Coronary artery (tissue), 2 donors: ENCODE measurements at regions not wholly inside any gene's neighbourhood (a gene's known extent, or its start where the extent isn't known, plus 50 kb on each side); places are given as distances from the start of the nearest gene placed in this dataset.

Experiments
- DNase-seq: peaks from one replicate; pipeline ENCODE4 v3.0.0-alpha.2; 2017; ENCODE audit warnings: low spot score
- H3K27ac ChIP-seq, 2 donors: fragments of 200-600 bp; sonication (generic); one replicate each; pipeline ENCODE4 v1.5.1; 2016 to 2019
- H3K4me3 ChIP-seq: fragments of 200-600 bp; sonication (generic); 2 replicates; pipeline ENCODE4 v1.5.1; 2016; ENCODE audit warnings: mild to moderate bottlenecking, moderate library complexity
- CTCF ChIP-seq: fragments of 200-600 bp; sonication (generic); IDR thresholded peaks from one replicate; pipeline ENCODE4 v1.5.1; 2019; ENCODE audit warnings: antibody characterized with exemption

DNA sequence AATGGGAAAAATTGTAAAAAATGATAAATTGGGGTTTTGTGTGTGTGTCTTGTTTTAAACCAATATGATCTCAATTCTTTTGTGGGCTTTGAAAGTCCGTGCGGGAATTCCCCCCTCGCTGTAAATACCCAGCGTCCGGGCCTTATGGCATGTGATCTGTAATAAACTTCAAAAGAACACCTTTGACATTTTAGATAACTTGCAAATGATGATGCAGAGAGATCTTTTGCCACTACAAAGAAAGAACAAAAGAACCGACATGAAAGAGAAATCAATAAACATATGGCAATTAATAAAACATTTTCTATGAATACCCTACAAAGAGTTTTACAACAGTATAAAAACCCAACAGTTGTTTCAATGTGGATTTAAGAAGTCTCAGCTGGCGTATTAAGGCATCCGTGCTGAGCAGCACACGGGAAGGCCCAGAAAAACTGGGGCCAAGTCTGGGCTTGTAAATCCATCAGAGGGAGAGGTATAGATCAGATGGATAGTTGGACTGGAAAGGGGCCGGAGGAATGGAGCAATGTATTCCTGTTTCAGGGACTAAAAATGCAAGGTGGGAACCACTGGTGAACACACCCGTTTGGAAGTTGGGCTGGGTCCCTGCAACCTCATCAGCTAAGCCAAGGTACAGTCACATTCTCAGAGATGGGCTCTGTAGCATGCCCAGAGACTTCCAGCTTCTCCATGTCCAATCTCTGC, 115.2 kb downstream of the IRX5 start:
- peak; percentile 46 for DNase-seq
- H3K4me3 ChIP-seq, result no peak overlapping the region
- H3K27ac ChIP-seq, result no peak overlapping the region
- no peak for TF ChIP-seq CTCF

DNA sequence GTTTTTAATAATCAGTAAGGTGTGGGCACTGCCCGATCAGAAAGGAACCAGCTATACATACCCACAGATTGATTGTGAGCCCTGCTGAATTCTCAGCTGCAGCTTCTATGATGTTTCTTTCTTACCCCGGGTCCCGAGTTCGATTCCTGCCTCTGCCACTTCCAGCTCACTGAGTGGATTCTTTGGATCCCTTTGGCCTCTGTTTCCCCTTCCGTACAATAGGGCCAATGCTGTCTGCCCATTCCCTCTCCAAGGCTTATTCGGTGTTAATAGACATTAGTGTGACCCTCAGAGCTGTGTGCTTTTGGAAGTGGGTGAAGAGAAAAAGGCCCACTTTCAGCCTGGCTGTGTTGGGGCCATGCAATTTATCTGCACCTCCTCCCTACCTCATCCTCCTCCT, 115.8 kb downstream of the IRX5 start:
- no peak overlapping the region for H3K4me3 ChIP-seq
- DNase-seq, result peak; percentile 8
- H3K27ac ChIP-seq, result no peak overlapping the region
- no peak for TF ChIP-seq CTCF

DNA sequence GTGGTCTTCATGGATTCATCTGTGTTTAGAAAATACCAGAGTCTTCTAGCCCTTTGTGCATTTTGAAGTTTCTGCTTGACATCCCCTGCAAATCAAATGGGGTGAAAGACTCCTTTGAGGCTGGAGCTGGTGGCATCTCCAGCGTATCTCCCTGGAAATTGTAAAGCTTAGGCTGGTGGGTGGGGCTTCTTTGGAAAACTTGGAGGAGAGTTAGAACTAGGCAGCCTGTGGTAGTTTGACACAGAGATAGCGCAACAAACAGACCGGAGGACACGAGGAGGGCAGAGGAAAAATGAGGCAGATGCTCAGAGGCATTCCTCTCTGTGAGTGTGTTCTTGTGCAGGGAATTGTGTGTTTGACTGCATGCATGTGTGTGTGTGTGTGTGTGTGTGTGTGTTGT, 116.3 kb downstream of the IRX5 start:
- no peak overlapping the region for H3K27ac ChIP-seq
- peak; percentile 54 for DNase-seq
- no peak for TF ChIP-seq CTCF
- no peak overlapping the region for H3K4me3 ChIP-seq

DNA sequence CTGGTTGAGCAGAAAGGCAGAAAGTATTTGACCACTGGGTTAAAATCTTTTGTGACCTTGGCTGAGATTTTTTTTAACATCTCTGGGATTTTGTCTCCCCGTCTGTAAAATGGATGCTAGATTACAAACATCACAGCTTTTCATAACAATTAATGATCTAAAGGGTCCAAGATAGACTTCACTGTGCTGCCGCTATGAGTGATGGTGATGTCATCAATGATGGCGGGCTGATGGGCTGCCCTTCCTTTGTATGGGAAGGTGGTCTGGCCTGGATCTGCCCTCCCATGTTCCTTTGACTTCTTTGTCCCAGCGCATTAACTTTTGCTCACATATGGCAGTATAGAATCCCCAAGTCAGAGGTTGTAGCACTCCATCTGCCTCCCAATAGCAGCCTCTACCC, 116.7 kb downstream of the IRX5 start:
- peak; percentile 11 for DNase-seq
- Histone ChIP-seq H3K4me3 (no peak overlapping the region), H3K27ac (no peak overlapping the region)
- TF ChIP-seq CTCF, result no peak

DNA sequence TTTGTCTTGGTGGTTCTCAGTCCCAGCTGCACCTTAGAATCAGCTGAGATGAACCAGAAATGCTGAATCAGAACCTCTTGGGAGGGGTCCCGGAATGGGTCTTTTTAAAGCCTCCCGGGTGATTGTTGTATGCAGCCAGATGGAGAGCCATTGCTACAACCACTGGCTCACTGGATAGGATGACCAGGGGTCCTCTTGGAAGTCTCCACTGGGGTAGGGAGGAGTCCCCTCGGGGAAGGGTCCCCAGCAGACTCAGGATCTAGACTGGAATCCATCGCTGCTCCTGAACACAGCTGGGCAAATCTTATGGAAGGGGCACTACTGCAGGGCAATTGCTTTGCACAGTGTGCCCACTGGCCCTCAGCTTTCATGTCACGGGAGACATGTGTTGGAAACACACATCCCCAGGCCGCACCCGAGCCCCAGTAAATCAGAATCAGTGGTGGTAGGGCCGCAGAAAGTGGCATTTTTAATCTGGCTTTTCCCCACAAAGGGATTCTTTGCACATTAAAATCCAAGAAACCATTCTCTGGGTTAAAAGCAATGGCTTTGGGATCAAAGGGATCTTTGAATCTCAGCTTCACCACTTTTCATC, 117.3 kb downstream of the IRX5 start:
- peak; percentile 40 for DNase-seq
- no peak for TF ChIP-seq CTCF
- Histone ChIP-seq H3K27ac (no peak overlapping the region), H3K4me3 (no peak overlapping the region)

DNA sequence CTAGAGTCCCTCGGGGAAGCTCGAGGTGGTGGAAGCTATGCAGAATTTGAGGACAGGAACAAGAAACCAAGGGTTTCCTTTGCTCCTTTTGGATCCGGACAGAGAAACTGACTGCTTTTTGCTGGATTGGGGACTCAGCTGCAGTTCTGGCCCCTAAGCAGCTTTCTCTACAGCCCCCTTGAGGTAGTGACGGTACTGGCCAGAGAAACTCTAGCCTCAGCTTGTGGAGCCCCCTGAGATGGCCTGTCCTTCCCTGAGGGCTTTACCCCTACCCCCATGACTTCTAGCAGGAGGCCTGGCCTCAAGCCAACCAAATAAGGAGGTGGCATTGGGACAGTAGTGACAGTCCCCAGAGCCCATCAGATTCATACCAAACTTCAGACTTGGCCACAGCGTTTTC, 118.1 kb downstream of the IRX5 start:
- no peak overlapping the region for H3K27ac ChIP-seq
- DNase-seq, result peak; percentile 45
- no peak overlapping the region for H3K4me3 ChIP-seq
- no peak for TF ChIP-seq CTCF
